ENCODE measurements at regions not wholly inside any gene's neighbourhood (a gene's known extent, or its start where the extent isn't known, plus 50 kb on each side); places are given as distances from the start of the nearest gene placed in this dataset.

DNA sequence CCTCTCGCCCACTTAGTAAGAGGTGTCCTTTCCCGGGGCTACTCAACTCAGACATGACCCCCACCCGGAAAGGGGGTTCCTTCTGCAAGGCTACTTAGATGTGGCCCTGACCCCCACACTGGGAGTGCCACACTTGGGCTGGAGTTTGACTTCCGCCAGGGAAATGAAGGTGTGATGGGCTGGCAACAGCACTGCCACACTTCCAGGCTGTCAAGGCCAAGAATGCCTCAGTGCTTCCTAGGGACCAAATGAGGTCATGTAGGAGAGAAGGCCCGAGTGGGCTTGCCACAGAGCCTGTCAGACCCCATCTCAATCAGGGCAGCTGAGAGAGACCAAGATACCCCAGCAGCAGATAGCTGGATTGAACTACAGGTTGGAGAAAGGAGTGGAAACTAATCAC lies 55.5 kb downstream of the DRD1 start:
- DNase-seq, result no peak

DNA sequence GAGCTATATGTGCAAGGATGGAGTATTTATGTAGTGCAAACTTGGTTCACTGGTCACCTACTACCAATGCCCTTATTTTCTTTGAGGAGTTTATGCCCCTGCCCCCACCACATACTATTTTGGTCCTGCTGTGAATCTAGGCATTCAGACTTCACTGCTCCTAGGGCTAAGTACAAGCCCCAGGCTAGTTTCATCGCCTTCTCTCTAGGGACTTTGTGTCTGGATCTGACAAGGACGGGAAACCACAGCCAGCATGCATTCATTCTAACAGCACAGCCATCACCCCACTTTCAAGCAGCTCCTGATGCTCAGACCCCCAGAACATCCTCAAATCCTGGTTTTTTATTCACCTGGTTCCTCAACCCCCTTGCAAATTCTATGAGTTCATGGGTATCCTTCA lies 56.8 kb downstream of the DRD1 start:
- no peak for DNase-seq

DNA sequence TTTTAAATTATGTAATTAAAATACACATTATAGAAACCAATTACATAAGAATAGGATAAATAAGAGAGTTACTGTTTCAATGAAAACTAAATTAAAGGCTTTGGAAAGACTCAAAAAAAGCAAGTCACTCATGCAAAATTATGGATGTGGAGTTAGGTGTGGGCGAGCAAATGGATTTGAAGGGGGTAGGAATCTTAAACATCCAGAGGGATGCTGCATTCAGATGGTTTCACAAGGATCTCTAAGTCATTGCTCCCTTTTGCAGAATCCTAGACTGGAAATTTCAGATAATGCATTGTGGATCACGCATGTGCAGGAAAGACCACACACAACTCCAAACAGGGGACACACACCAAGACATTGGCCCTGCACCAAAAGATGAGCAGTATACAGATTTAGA lies 57.5 kb downstream of the DRD1 start:
- DNase-seq, result no peak

DNA sequence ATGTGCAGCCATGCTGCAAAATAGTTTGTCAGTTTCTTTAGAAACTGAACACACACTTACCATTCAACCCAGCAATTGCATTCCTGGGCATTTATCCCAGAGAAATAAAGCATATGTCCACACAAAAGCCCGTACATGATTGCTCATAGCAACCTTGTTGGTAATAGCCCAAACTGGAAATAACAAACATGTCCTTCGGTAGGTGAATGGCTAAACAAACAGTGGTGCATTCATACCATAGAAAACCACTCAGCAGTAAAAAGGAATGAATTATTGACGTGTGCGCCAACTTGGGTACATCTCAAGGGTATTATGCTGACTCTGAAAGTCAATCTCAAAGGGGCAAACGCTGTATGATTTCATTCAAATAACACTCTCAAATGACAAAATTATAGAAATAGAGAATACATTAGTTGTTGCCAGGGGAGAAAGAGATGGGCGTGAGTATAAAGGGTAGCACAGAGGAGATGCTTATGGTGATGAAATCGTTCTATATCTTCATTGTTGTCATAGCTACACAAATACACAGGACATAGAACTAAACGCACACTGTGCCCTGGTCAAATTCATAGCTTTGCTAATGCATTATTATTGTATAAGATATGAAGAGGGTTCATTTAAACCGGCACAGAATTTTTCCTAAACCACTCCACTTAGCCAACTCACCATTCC lies 58.2 kb downstream of the DRD1 start:
- DNase-seq, result no peak

DNA sequence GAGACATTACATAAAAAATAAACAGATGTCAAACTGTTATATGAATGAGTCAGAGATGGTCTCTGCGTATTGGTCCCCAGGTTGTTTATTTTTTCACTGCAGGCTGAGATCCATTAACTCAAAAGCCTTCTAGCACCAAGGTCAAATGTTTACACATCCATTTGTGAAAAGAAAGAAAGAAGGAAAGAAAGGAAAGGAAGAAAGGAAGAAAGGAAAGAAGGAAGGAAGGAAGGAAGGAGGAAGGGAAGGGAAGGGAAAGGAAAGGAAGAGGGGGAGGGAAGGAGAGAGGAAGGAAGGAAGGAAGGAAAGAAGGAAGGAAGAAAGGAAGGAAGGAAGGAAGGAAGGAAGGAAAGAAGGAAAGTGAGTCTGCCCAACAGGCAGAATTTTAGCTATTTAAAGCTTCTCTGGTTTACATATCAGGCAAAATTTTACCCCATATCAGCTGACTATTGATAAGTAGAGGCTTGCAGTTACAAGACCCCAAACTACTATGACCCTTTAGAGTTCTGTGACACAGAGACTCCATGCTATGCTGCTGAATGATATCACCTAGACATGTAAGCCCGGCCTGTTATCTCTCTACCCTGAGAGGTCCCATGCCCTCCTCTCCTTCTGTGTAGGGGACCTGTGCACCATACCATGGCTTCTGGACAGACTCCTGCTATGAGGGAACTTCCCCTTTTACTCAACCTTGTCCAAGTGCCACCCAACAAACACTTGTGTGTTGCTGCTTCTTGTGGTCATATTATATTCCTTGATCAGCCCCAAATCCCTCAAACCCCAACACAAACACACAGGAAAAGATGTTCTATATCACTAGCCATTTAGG lies 59.0 kb downstream of the DRD1 start:
- DNase-seq, result no peak

DNA sequence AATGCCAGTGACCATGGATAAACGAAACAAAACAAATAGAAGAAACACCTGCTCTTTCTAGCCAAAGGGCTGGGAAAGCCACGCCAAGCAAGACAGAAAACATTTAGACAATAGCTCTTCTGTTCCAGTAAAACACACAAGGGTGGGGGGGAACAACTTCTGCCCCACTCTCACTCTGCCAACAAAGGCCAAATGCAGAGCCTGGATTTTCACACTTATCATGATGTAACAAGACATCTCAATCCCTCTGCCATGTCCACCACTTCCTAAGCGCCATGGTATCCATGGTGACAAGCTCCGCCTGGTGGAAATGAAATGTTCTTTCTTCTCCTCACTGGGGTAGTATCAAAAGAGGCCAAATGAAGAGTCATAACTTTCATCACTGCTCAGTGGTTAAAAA lies 60.6 kb downstream of the DRD1 start:
- no peak for DNase-seq

DNA sequence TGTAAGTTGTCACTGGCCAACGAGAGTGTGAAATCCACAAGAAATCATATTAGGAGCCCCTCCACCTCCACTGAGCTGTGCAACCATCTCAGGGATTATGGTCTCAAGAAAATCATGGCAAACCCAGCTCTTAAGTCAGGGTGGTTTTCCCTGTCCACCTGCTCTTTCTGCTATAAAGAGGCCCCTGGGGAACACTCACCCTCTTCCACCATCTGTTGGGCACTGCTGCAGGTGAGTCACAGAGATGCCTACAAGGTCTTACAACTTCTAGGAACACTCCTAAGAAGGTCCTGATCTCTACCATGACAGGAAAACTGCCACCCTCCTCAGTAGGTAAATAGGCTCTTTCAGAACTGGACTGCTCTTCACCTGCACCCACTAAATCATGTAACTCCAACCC lies 61.8 kb downstream of the DRD1 start:
- no peak for DNase-seq

DNA sequence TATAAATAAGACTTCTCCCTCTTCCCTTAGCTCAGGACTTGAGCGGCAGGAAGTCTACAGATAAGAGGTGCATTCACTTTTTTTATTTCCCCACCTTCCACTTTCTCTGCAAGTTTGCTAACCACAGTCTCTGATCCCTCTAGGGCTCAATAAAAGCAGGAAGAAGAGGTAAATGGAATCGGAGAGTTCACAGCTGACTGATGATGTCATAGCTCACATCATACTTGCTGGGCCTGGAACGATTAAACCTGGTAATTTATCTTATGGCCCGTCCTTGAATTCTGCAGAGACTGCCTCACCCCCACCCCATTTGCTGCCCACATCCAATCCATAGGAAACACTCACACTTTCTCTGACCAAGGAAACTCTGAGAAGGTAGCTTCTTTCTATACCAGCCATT lies 62.9 kb downstream of the DRD1 start:
- no peak for DNase-seq

DNA sequence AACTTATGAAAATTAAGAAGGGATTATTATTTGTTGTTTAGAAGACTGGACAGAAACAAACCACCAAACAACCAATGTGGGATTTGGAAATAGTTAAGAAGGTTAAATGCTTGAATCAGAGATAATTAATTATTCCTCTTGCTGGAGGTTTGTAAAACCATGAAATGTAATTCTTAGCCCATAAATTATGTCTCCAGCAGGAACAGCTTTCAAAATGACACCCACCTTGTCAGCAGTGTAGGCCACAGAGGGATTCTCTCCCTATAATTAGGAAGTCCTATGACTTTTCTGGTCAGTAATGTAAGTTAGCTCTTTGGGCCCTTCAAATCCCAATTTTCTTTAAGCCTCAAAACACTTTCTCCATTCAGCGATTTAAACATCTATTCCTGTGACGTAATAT lies 63.3 kb downstream of the DRD1 start:
- DNase-seq, result no peak

DNA sequence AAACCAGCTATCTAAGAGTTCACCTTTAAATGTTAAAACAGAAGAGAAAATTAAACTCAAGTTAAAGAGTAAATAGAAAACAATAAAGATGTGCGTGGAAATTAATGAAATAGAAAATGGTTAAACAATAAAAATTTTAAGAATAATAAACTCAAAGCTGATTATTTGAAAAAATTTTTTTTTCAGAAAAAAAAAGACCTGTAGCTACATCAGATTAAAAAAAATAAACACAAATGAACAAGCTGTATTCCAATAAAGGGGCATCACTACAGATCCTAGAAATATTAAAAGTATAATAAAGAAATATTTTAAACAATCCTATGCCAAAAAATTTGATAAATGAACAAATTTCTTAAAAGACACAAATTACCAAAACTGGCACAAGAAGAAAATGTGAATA lies 64.1 kb downstream of the DRD1 start:
- no peak for DNase-seq

DNA sequence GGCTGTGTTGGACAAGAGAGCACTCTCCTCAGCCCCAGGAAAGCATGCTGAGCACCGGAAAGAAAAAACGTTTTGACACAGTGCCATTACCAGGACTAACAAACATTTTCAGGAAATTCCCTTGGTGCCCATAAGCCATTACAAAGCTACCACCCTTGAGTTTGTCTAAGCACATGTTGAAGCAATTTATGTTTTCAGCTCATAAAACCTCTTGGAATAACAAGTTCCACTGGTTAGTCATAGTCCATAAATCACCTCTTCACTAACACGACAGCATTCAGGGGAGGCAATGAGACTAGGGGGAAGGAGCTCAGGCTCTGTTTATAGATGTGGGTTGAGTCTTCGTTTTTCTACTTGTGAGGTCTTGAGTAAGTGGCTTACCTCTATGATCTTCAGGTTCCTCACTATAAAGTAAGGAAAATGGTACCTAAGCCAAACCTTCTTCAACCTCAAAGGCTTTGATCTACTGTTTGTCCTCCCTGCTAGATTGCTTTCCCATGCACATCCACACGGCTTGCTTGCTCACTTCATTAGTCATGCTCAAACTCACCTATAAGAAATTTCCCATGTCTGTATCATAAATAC lies 65.4 kb downstream of the DRD1 start:
- no peak for DNase-seq

DNA sequence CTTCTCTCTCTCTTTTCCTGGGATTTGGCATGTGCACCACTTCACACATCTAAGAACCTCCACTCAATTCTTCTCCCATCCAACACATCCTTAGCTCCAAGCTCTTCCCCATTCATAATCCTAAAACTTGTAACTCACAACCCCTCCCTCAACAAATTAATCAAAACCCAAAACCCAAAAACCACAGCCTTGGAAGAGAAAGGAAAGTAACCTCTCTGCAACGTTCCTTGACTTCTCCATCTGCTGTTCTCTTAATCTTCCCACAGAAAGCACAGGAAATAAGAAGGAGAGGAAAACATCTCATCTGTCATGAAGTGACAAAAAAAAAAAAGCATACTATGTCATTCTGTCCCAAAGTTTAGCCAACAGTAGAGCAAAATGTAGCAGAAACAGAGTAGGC lies 66.2 kb downstream of the DRD1 start:
- DNase-seq, result no peak

DNA sequence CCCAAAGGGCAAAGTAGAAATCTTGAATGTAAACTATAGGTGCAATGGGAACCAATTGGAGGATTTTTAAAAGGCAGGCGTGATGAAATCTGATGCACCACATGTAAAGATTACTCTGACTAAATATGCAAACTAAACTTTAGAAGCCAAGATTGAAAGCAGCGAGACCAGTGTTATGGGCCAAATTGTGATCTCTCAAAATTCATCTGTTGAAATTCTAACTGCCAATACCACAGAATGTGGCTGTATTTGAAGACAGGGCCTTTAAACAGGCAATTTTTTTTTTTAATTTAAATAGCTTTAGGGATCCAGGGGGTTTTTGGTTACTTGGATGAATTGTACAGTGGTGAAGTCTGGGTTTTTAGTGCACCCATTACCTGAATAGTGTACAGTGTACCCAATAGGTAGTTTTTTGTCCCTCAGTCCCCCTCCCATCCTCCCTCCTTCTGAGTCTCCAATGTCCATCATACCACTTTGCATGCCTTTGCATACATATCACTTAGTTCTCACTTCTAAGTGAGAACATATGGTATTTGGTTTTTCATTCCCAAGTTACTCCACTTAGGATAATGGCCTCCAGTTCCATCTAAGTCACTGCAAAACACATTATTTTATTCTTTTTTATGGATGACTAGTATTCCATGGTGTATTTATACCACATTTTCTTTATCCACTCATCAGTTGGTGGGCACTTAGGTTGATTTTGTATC lies 69.7 kb downstream of the DRD1 start:
- no peak for DNase-seq

DNA sequence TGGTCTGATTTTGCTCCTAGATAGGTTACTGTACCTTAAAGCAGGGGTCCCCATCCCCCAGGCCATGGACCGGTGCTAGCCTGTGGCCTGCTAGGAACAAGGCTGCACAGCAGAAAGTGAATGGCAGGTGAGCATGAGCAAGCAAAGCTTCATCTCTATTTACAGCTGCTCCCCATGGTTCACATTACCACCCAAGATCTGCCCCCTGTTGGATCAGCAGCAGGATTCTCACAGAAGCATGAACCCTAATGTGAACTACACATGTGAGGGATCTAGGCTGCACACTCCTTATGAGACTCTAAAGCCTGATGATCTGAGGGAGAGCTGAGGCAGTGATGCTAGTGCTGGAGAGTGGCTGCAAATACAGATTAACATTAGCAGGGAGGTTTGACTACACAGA lies 78.1 kb downstream of the DRD1 start:
- no peak for DNase-seq

DNA sequence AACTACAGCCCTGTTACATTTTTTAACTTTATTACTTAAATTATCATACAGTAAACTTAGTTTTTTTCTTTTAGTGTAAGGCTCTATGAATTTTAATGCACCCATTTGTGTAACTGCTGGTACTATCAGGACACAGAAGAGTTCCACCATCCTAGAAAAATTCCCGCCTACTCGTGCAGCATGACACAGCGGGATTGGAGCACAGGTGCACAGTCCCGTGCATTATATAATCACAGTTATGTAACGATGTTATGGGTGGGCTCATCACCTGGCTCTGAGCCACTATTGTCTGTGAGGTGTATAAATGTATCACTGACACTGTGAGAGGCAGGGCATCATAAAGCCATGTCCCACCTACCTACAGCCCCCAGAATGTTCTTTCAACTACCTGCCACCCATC lies 80.7 kb downstream of the DRD1 start:
- DNase-seq, result no peak

DNA sequence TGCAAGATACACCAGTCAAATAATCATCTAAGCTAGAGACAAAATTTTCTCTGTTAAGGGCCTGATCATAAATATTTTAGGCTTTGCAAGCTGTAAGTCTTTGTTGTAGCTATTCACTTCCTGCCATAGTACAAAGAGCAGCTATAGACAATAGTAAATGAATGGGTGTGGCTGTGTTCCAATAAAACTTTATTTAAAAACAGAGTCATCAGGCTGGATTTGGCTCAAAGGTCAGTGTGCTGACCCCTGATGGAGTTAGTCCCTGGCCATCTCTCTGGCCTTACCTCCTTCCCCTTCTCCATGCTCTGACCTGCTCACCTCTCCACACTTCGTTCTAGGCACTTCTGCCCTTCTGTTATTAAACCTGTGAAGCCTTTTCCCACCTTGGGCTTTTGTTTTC lies 86.0 kb downstream of the DRD1 start:
- no peak for DNase-seq

DNA sequence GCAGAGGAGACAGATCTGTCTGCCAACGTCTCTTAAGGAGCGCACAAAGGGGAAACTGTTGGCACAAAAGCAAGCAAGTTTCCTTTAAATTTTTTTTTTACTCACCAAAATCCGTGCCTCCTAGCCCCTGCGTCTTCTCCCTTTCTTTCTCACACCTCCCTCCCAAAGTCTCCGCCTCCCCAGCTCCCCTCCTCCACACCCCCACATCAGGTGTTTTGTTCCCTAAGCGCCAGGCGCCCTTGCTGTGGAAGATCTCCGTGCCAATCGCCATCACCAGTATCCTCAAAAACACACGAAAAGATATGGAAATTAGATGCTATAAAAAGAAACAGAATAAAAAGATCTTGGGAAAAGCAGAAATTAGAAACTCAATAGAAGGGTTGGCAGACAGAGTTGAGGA lies 87.6 kb downstream of the DRD1 start:
- no peak for DNase-seq

DNA sequence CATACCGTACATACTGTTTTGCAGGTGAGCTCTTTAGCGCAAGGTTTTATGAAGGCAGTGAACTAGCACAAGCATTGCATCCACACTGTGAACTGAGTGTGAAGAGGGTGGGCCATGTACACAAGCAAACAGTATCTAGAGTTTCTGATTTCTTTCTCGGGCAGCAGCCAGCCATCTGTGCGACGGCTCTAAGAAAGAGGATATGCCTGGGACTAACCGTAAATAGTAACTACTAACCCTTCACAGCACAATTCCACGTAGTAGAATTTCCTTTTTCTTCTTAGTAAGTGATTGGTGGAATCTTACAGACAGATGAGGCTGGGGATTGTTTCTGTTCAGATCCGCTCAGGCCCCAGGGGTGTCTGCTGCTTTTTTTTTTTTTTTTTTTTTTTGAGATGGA lies 89.0 kb downstream of the DRD1 start:
- DNase-seq, result no peak

DNA sequence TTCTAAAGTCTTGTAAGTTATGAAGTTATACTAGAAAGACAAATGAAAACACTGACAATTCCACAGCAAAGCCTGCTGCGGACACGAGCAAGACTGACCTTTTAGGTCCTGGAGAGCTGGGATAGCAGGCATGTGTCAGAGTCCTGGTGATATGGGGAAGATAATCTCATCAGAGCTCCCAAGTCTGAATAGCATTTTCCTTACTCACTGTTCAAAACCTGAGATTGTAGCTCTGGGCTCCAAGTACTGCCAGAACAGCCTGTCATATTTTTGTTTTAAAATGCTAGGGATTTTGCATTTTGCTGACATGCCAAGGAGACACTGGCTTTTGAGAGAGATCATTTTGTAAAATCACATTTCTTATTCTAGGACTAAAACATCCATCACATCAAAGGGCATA lies 90.1 kb downstream of the DRD1 start:
- DNase-seq, result no peak

DNA sequence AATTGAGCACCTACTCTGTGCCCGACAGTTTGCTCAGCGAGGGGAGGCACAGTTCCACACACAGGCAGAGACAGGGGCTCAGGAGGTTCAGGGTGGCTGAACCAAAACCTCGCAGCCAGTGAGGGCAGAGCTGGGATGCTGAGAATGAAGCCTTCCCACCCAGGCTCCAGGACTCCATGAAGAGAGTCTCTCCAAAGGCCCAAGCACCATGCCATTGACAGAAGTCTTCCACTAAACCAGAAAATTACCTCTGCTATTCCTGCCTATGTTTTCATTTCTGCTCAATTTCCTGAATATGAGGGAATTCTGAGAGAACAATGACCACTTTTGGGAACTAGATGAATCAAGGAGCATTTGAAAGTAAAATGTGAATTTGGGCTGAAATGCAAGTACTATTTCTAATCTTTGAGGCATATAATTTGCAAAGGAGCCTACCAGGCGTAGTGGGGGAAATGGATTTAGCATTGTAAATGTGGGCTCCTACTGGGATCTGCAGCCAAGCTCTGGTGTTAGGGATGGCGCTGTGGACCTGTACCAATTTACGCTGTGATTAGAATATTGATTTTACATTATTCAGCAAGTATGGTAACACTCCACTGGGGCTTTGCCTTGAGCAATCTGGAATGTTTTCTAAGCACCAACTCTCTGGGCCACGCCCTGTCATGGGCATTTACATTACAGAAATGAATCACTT lies 91.9 kb downstream of the DRD1 start:
- DNase-seq, result no peak

DNA sequence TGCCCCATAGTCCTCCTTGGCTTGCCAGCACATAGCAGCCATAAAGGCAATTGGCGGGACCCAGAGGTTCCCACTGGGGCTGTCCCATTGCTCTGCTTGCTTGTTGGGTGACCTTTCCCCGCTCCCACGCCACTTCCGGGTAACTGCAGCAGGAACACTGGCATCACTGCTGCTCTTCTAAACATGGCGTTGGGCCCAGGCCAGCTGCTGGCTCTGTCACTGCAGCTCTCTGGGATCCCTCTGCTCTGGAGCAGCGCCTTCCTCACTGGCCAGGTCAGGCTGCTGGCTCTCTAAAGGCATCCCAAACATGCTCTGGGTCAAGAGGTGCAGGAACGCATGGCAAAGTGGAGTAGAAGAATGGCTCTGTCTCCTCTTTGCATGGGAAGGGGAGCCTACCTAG lies 92.9 kb downstream of the DRD1 start:
- DNase-seq, result no peak

DNA sequence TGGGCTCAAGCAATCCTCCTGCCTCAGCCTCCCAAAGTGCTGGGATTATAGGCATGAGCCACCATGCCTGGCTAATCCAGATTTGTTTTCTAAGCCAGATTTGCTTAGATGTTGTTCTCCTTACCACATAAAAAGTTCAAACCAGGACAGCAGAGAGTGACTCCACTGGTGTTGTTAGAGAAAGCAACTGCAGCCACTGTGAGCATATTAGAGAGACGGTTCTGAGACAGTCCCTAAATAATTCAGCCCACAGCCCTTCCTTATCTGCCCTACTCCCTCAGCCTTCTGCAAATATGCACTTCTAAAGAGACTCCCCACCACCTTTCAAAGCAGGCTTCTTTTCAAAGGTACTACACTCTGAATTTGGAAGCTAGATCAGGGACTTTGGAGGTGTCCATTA lies 96.1 kb downstream of the DRD1 start:
- DNase-seq, result no peak

DNA sequence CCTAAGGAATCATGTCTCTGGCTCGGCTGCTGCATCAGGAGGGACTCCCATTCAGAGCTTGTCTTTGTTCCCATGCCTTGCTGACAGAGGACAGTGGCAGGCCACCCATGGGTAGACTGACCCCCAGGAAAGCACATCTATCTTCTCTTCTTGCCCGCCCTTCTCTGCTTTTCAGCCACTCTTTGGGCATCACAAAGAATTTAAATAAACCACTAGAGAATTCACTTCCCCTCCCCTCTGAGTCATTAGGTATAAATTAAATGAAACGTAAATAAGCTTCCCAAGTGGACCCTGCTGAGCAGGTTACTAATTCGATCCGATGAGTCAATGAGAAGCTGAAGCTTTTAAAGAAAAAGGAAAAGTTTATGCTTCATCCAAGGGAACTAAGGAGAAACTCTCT lies 97.0 kb downstream of the DRD1 start:
- no peak for DNase-seq
